NCI-H128 (cell line): ENCODE measurements at regions not wholly inside any gene's neighbourhood (a gene's known extent, or its start where the extent isn't known, plus 50 kb on each side); places are given as distances from the start of the nearest gene placed in this dataset.
"Not testable (repeated sequence)": the region's sequence is repeated elsewhere in the genome, so short reads cannot be mapped to it uniquely, and the experiment has no call there.

Experiments used
- DNase-seq: peaks from one replicate; lab custom pipeline; 2025; ENCODE audit not compliant: unreplicated experiment; lab: John Stamatoyannopoulos, UW

- no peak for DNase-seq
Observed at GRCh38 chr16:29311461-29312344, 94.8 kb downstream of the NPIPB11 start.

DNA sequence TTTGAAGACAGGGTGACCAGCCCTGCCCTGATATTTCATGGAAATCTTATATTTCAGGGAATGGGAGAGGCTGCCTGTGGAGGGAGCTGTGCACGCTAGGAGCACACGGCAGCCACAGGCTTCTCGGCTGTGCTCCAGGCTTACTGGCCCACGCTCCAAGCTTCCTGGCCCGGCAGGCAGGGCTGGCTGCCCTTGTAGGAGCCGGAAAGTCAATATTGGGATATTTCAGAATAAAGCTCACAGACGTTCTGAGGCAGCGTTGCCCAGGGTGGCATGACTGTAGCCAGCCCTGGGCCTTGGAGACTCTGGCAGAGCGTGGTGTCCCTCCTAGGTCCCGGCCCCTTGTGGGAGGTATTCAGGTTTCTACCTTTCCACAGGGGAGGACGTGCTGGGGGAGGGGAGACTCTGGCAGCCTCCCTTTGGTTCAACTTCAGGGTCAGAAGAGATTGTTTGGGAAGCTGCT, 95.6 kb downstream of the NPIPB11 start:
- no peak for DNase-seq

- not testable (repeated sequence) for DNase-seq
Observed at GRCh38 chr16:29310243-29310642, 96.3 kb downstream of the NPIPB11 start.

- not testable (repeated sequence) for DNase-seq
Observed at GRCh38 chr16:29309601-29310000, 96.9 kb downstream of the NPIPB11 start.

DNA sequence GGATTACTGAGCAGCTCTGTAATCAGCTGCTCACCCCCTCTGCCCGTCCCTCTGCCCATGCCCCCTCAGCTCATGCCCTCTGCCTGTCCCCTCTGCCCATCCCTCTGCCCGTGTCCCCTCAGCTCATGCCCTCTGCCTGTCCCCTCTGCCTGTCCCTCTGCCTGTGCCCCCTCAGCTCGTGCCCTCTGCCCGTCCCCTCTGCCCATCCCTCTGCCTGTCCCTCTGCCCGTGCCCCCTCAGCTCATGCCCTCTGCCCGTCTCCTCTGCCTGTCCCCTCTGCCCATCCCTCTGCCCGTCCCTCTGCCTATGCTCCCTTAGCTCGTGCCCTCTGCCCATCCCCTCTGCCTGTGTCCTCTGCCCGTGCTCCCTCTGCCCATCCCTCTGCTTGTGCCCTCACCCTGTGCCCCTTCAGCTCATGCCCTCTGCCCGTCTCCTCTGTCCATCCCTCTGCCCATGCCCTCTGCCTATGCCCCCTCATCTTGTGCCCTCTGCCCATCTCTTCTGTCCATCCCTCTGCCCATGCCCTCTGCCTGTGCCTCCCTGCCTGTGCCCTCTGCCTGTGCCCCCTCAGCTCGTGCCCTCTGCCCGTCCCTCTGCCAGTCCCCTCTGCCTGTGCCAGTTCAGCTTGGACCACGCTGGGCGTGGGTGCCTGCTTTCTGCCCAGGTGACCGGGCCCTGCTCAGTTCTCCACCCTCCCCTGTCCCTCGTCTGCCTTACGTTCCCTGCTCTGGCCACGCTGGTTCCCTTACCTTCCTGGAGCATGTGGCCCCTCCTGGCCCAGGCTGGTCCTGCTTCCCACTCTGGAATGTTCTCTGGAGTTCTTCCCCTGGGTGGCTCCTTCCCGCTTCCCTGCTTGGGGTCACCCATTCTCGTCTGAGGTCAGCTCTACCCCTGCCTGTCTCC, 97.6 kb downstream of the NPIPB11 start:
- DNase-seq = no peak

DNA sequence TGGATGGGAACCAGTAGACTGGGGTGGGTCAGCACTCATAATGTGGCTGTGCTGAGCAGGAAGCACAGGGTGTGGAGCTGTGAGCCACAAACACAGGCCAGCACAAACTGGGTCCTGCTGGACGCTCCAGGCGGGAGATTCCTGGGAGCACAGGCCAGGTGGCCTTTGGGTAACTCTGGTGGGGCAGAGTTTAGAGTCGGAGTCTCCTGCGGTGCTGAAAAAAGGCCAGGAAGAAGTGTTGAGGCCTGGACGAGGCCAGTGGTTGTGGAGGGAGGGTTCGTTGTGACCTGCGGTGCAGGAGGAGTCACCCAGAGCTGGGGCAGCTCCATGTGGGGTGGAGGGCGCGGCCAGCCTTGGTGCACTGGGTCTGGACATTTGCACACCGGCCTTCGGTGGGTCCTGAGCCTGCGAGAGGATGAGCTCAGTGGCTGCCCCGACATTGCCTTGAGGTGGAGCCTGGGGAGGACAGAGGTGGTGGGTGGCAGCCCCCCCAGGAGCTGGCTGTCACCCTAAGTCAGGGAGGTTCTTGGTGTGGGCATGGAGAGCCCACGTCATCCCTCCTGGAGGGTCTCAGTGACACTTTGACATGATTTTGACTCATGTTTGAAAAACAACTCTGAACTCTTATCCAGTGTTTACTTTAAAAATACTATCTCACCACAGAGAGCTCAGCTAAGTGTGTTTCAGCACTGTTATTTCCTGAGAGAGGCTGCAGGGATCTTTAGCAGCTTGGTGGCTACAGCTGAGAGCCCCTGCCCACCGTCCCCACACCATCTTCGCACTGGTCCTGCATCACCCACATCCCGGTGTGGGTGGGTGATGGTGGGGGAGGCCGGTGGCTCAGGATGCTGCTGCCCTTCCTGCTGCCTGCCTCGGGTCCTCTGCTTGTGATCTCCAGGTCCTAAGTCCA, 98.7 kb downstream of the NPIPB11 start:
- DNase-seq = no peak

DNA sequence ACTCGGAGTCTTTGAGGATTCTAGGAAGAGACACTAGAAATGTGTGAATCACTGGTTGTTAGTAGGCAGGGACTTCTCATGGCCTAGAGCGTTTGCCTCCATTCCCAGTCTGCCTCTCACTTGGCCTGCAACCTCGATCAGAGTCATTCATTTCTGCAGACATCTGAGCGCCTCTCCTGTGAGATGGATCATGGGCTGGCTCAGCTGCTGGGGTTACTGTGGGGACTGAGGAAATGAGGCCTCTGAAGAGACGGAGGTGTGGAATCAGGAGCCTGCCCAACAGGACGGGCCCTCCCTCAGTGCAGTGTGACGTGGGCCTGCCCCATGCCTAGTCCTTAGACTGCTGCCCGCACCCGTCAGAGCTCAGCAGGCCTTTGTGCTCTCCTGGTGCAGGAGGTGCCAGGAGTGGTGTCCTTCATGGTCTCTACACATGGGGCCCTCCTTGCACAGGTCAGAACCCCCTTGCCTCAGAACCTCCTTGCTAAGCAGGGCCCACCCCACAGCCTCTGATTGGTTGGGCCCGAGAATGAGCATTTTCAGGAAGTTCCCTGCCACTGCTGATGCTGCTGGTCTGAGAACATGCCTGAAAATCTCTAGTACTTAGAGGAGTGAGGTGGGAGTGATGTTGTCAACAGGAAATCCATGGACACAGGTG, 99.4 kb downstream of the NPIPB11 start:
- no peak for DNase-seq

DNA sequence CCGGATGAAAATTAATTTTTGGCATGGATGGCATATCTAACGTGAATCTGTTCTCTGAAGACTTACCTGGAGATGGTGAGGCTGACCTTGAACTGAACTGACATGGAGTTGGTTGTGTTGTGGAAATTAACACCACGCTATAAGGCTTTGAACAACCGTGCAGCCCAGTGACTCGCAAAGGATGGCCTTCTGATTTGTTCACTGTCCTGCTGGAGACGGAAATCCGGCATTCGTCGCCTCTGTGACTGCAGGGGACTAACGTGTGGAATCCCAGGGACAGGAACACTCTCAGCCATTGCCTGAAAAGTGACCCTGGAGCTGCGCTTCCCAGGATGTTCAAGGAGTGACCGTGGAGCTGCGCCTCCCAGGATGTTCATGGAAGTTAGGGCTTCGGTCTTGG, 100.3 kb downstream of the NPIPB11 start:
- DNase-seq = no peak

DNA sequence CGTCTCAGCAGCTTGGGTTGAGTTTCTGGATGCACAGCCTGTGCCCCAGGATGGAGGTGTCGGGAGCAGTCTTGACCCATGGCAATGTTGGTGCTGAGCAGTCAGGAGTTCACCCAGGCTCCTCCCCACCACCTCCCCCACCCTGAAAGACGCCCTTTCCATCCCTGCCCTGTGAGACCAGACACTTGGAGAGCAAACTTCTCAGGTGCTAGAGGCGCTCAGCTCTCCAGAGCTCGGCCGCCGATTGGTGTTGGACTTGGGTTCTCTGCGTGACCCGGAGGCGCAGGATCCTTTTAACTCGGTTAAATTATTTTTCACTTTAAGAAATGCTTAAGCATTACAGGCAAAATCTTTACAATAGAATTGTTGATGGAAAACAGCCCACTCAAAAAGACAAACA, 101.5 kb downstream of the NPIPB11 start:
- not testable (repeated sequence) for DNase-seq

- no peak for DNase-seq
Observed at GRCh38 chr16:29304251-29304650, 102.3 kb downstream of the NPIPB11 start.

- DNase-seq = no peak
Observed at GRCh38 chr16:29303520-29303919, 103.0 kb downstream of the NPIPB11 start.

GRCh38 chr16:29302976-29303375, 103.5 kb downstream of the NPIPB11 start:
- no peak for DNase-seq

GRCh38 chr16:29302433-29302832, 104.1 kb downstream of the NPIPB11 start:
- DNase-seq = not testable (repeated sequence)

- not testable (repeated sequence) for DNase-seq
Observed at GRCh38 chr16:29301662-29302285, 104.7 kb downstream of the NPIPB11 start.

DNA sequence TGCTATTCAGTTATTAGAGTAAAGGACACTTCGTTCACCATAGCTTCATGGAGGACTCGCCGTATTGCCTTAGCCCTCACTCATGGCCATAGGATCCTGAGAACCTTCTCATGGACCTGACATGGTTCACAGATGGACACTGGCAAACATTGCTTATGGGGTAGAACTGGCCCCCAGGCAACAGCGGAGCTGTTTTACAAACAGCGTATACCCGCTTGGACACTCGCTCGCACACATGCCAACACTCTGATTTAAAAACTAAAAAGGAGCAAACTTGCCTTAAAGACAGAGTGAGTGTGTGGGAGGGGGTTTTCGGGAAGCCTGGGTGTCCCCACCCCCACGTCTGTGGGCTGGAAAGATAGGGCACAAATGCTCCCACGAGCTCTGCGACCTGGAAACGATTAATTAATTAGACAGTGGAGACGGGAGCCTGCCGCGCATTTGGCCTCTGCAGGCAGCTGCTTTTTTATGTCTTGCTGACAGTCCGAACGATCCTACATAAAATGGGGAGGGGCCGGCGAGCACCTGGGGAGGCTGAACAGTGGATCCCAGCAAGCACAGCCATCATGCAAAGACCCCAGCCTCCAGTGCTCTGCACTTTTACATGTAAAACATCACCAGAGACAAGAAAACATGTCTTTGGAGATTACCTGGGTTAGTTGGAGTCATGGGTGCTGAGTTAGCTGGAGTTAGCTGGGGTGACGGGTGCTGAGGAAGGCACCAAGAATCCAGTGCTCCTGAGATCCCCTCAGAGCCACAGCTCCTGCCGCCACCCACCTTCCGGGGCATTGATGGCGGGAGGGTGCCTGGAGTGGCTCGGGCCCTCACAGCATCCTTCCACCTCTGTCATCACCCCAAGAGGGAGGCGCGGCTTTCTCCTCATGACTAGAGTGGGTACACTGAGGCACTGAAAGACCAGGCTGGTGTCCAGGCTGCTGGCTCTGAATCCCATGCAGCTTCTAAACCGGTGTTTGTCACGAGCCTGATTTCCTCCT, 105.7 kb downstream of the NPIPB11 start:
- not testable (repeated sequence) for DNase-seq

GRCh38 chr16:29300030-29300491, 106.5 kb downstream of the NPIPB11 start:
- not testable (repeated sequence) for DNase-seq

GRCh38 chr16:29298997-29299396, 107.5 kb downstream of the NPIPB11 start:
- DNase-seq = not testable (repeated sequence)

DNA sequence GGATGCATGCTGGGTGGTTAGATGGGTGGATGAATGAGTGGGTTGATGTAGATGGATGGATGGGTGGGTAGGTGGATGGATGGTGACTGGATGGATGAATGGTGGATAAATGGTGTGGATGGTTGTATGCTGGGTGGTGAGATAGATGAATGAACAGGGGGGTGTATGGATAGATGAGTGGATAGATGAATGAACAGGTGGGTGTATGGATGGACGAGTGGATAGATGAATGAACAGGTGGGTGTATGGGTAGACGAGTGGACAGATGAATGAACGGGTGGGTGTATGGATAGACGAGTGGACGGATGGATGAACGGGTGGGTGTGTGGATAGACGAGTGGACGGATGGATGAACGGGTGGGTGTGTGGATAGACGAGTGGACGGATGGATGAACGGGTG, 108.2 kb downstream of the NPIPB11 start:
- not testable (repeated sequence) for DNase-seq
